NCI-H1694 treated with DMSO at 0.1 percent for 48 hours (cell line): ENCODE measurements at regions not wholly inside any gene's neighbourhood (a gene's known extent, or its start where the extent isn't known, plus 50 kb on each side); places are given as distances from the start of the nearest gene placed in this dataset.
"Not testable (repeated sequence)": the region's sequence is repeated elsewhere in the genome, so short reads cannot be mapped to it uniquely, and the experiment has no call there.

Source experiments
- DNase-seq: peaks from one replicate; lab custom pipeline; 2025; lab: John Stamatoyannopoulos, UW

GRCh38 chr1:100597061-100597741 lies 59.3 kb downstream of the GPR88 start:
- no peak for DNase-seq

- DNase-seq, result no peak
Measured at GRCh38 chr1:100597784-100598183, 59.8 kb downstream of the GPR88 start.

- DNase-seq, result not testable (repeated sequence)
Measured at GRCh38 chr1:100600377-100600776, 62.4 kb downstream of the GPR88 start.

GRCh38 chr1:100602028-100602427 lies 64.1 kb downstream of the GPR88 start:
- not testable (repeated sequence) for DNase-seq

GRCh38 chr1:100604372-100604771 lies 66.4 kb downstream of the GPR88 start:
- no peak for DNase-seq

- peak; percentile 39 for DNase-seq
Measured at GRCh38 chr1:100606438-100606837, 68.5 kb downstream of the GPR88 start.

GRCh38 chr1:100607628-100608240 lies 69.8 kb downstream of the GPR88 start:
- no peak for DNase-seq

- no peak for DNase-seq
Measured at GRCh38 chr1:100609849-100610248, 71.9 kb downstream of the GPR88 start.

GRCh38 chr1:100611086-100611485 lies 73.1 kb downstream of the GPR88 start:
- DNase-seq, result no peak

GRCh38 chr1:100612540-100612939 lies 74.6 kb downstream of the GPR88 start:
- DNase-seq, result no peak

- DNase-seq, result no peak
Measured at GRCh38 chr1:100613817-100614559, 76.0 kb downstream of the GPR88 start.

GRCh38 chr1:100614570-100614969 lies 76.6 kb downstream of the GPR88 start:
- no peak for DNase-seq

GRCh38 chr1:100615686-100616085 lies 77.7 kb downstream of the GPR88 start:
- DNase-seq, result no peak

GRCh38 chr1:100616121-100616621 lies 78.2 kb downstream of the GPR88 start:
- DNase-seq, result no peak

GRCh38 chr1:100622037-100622436 lies 84.1 kb downstream of the GPR88 start:
- no peak for DNase-seq

- DNase-seq, result no peak
Measured at GRCh38 chr1:100622506-100622905, 84.6 kb downstream of the GPR88 start.

GRCh38 chr1:100622966-100623762 lies 85.2 kb downstream of the GPR88 start:
- DNase-seq, result no peak

GRCh38 chr1:100624886-100625610 lies 87.1 kb downstream of the GPR88 start:
- DNase-seq, result no peak

- no peak for DNase-seq
Measured at GRCh38 chr1:100626397-100626796, 88.5 kb downstream of the GPR88 start.

GRCh38 chr1:100627054-100627716 lies 89.2 kb downstream of the GPR88 start:
- DNase-seq, result no peak

GRCh38 chr1:100627936-100628335 lies 90.0 kb downstream of the GPR88 start:
- DNase-seq, result no peak
